GM21515 (cell line): ENCODE measurements at regions not wholly inside any gene's neighbourhood (a gene's known extent, or its start where the extent isn't known, plus 50 kb on each side); places are given as distances from the start of the nearest gene placed in this dataset.

Source experiments
- ATAC-seq: cut with Tn5 transposase; IDR thresholded peaks from one replicate; pipeline ENCODE4 v1.9.1; 2021; ENCODE audit not compliant: unreplicated experiment

GRCh38 chr11:80414181-80415165, 973.6 kb upstream of the TENM4 start:
- no peak for ATAC-seq

GRCh38 chr11:80412604-80413003, 971.8 kb upstream of the TENM4 start:
- no peak for ATAC-seq

DNA sequence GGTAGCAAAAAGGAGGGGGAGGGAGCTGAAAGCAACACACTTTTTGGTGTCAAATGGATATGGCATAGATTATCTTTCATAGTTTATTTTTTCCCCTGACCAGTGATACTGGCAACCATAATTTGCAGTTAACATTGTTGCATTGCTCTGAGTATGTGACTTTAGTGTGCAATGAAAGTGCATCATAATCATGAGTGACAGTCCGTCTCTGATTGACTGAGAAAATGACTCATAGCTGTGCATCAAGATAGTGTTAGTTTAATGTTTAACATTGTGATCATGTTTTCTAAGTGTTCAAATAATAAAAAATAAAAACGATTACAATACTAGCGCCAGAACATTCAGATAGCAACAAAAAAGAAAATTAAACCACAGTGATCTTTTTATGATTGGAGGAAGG, 952.4 kb upstream of the TENM4 start:
- no peak for ATAC-seq

DNA sequence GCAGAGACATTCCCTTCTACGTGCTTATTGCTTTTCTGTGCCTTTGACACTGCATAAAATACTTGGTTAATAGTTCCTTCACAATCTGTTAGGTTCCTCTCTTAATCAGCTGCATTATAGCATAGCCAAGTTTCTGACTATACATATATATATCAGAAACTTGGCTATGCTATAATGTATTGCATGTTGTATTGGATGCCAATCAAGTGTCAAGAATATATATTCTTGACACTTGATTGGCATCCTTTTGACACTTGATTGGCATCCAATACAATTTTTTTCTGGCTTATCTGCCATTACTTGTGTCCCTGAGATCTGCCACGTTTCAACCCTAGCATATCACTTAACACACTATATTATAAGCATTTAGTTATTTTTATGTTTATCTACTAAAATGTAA, 949.7 kb upstream of the TENM4 start:
- no peak for ATAC-seq

DNA sequence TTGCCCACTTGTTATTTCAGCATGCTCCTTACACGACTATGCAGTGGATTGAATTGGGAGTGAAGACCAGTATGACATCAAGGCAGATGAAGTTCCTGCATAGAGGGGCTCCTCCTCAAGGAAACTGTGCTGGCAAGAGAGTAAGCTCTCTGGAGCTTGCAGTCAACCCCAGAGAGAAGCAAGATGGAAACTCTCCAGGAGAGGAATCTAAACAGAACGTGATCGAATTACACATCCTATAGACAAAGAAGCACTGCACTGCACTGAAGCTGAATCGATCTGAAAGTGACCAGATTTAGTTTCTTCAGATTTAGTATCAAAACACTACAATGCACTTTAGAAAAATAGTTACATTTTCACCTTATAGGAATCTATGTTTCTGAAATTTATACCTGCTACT, 947.7 kb upstream of the TENM4 start:
- ATAC-seq, result no peak

GRCh38 chr11:80388130-80388529, 947.3 kb upstream of the TENM4 start:
- no peak for ATAC-seq

GRCh38 chr11:80383655-80384054, 942.8 kb upstream of the TENM4 start:
- ATAC-seq, result no peak

DNA sequence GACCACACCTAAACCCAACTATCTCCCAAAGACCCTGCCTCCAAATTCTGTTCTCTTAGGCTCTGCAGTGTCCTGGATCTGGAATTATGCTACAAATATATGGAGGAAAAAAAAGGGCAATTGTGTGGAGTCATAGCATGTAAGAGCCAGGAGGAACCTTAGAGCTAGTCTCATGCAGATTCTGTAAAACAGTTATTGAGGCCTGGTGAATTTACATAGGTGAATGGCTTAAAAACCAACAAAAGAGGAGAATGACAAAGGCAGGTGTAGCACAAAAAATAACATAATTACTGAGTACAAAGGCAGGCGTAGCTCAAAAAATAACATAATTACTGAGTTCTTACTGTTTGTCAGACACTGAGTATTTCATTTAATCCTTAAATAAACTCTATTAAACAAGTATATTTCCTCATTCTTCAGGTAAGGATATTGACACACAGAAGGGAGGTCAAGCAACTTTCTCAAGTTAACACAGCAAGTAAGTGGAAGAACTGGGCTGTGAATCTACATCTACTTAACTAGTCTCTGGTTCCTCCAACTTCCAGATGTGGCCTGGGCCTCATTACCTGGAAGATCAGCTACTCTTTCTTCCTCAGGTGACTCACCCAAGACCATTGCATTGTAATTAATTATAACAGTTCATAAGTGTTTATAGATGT, 938.9 kb upstream of the TENM4 start:
- no peak for ATAC-seq

GRCh38 chr11:80371931-80372330, 931.1 kb upstream of the TENM4 start:
- no peak for ATAC-seq

GRCh38 chr11:80365980-80366379, 925.1 kb upstream of the TENM4 start:
- no peak for ATAC-seq

GRCh38 chr11:80365076-80365725, 924.4 kb upstream of the TENM4 start:
- ATAC-seq, result peak; percentile 63

DNA sequence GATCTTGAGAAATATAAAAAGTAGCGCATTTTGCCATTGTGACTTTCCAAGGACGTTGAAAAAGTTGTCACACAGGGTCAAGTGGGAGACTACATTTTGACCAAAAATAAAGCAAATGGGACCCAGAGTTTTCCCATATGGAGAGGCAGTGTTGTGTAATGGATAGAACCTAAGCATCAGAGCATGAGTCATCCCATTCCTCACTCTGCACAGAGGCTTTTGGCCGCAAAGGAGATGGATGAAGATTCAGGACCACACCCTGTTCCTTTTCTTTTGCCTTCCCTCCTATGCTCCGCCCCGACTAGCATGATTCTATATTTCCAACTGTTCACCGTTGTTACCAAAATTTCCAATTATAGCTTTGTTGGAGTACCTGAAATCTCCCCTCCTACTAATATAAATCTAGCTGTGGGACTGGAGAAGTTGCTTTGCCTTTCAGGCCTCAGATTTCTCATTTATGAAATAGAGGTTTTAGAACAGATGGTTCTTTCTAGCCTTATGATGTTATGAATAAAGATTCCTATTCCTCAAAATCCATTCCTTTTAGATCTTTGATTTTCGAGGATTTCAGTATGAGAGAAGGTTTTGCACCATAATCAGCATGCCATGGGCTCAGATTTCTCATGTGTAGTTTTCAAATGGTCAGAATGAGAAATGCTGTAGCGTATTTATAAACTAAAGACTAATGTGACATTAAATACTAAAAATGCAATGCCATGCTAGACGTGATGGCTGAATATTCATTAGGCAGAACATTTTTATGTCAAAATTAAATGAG, 921.9 kb upstream of the TENM4 start:
- no peak for ATAC-seq

- no peak for ATAC-seq
These were observed 914.4 kb upstream of the TENM4 start for GRCh38 chr11:80355251-80355650.

DNA sequence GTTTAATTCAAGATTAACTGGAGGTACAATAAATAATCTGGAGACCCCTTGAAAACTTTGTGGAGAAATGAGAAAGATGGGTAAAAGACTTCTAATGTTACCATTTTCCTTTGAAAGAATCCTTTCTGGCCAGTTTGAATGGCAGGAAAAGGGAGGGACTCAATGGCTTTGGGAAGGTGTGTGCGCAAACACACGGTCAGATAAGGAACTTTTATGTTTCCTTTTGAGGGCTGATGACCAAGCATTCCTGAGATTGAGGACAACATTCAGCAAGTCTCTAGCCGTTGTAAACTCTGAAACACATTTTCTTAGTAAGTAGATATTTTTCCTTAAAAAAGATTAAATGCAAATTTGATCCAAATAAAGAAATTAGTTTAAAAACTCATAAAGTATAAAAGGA, 909.7 kb upstream of the TENM4 start:
- no peak for ATAC-seq

- ATAC-seq, result no peak
These were observed 909.2 kb upstream of the TENM4 start for GRCh38 chr11:80349997-80350396.

GRCh38 chr11:80346353-80347059, 905.7 kb upstream of the TENM4 start:
- ATAC-seq, result no peak

DNA sequence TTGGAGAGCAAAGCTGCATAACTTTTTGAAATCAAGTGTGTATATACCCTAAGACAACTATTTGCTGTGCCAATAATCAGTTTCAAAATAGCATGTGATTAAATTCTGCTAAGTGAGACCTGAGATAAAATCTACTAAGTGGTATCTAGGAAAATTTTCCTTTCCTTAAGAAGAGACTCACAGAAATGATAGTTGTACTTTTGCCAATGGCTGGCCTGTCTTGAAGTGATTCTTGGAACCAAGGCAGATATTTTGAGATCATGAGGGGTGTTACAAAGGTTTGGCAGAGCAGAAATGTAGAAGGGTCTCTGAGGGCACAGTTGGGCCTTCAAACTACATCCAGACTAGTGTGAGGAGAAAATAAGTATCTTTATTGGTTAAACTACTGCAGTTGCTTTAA, 902.6 kb upstream of the TENM4 start:
- ATAC-seq, result no peak

- ATAC-seq, result no peak
These were observed 897.4 kb upstream of the TENM4 start for GRCh38 chr11:80338231-80338630.

DNA sequence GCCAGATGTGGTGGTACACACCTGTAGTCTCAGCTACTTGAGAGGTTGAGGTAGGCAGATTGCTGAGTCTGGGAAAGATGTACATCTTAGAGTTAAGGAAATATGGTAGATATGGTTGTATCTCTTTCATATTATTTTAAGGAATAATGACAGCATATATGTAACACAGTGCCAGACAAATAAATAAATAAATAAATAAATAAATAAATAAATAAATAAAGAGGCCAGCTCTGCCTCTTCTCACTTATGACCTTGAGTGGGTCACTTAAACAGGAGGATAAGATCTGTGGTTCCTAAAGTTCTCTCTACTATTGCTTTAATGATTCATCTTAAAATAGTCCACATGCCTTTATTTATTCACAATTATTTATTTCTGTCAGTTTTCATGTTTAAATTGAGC, 890.9 kb upstream of the TENM4 start:
- ATAC-seq, result no peak

- ATAC-seq, result no peak
These were observed 889.4 kb upstream of the TENM4 start for GRCh38 chr11:80330264-80330663.
